GM12874 (cell line): ENCODE measurements at regions not wholly inside any gene's neighbourhood (a gene's known extent, or its start where the extent isn't known, plus 50 kb on each side); places are given as distances from the start of the nearest gene placed in this dataset.

Source experiments
- TF ChIP-seq, protein P1 (sequence below): IDR thresholded peaks from 2 replicates; pipeline ENCODE4 v1.5.1; 2011; ENCODE audit warnings: low read depth, mild to moderate bottlenecking, control low read depth, low read length, moderate library complexity; ENCODE audit not compliant: insufficient read depth

DNA sequence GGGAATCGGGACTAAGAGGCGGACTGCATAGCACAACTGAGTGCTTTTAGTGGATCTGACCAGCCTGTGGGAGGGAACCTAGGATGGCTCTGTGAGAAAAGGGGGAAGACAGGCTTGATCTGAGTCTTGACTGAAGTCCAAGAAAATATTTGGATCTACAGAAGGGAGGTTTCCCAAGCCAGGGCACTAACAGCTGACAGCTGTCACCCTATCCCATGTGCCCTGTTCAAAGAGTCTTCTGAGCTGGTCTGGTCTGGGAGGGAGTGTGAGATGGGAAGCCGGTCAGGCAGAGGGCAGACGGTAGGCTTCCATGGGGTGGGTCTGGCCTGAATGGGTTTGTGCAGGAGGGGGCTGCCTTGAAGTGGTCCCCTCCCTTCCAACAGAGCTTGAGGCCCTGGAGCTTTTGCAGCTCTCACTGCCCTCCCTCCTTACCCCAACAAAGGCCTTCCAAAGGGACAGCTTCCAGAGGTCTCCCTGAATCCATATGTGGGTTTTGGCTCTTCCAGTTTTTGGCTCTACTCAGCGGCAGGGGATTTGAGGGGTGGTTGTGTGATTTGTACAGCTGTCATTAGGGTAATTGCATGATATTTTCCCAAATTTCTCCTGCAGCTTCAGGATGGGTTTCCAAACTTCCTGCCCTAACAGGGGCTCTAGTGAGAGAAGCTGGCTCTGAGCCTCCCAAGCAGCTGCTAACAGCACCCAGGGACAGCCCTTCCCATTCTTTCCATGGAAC, 643.7 kb downstream of the BCOR start:
- TF ChIP-seq, protein P1, sequence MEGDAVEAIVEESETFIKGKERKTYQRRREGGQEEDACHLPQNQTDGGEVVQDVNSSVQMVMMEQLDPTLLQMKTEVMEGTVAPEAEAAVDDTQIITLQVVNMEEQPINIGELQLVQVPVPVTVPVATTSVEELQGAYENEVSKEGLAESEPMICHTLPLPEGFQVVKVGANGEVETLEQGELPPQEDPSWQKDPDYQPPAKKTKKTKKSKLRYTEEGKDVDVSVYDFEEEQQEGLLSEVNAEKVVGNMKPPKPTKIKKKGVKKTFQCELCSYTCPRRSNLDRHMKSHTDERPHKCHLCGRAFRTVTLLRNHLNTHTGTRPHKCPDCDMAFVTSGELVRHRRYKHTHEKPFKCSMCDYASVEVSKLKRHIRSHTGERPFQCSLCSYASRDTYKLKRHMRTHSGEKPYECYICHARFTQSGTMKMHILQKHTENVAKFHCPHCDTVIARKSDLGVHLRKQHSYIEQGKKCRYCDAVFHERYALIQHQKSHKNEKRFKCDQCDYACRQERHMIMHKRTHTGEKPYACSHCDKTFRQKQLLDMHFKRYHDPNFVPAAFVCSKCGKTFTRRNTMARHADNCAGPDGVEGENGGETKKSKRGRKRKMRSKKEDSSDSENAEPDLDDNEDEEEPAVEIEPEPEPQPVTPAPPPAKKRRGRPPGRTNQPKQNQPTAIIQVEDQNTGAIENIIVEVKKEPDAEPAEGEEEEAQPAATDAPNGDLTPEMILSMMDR, result no peak

DNA sequence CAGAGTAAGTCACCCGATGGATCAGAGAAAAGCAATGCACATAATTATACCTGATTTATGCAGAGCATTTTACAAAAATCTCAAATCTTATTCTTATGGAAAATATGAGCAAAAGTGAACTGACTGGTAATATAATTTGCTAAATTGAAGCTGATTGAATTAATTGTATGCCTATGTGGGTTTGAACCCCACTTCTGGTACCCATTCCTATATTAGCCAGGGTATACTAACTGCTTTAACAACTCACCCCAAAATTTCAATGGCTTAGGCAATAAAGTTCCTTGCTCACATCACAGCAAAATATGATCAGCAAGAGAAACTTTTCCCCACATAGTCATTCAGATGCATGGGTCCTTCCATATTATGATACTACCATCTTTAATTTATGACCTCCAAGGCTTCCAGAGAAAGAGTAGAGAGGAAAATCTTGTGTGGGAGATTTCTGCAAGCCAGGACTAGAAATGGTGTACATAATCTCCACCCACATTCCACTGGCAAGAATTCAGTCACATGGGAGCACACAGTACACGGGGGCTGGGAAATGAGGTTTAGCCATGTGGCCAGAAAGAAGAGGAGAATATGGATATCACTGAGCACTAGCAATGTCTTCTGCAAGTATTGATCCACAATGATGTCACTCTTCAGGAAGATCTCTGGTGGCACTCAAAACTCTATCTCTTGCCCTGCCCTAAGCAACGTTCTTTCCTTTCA, 640.7 kb downstream of the BCOR start:
- TF ChIP-seq, protein P1, result no peak

DNA sequence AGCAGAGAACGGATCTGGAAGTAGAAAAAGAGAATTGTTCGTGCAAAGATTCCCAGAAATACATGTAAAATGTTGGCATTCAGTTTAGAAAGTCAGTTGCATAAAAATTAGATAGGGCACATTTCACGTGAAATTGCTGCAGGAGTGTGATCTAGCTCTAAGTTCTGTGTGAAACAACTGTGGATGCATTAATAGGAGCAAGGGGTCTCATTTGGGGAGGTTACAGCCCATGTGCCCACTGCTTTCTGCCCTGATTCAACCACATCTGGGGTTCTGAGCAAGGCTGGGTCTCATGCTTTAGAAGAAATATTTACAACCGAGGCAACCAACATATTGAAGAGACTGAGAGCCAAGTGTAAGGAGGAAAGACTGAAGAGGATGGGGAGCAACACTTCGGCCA, 639.0 kb downstream of the BCOR start:
- TF ChIP-seq, protein P1, result no peak

DNA sequence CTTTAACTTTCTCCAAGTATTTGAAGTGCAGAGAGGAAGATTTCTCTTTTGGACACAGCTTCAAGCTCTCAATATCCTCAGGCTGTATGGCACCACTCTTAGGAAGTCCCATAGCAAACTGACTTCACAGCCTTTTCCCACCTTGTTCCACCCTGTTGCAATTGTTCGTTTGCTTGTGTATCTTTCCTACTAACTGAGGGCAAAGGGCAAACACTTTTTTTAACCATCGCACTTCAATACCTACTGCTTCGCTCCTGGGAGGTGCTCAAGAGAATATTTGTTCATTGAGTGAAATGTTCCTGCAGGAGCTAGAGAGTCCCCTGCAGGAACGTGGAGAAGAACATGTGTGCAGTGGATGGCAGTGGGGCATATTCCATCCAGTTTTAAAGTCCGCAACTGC, 638.6 kb downstream of the BCOR start:
- TF ChIP-seq, protein P1, result no peak

DNA sequence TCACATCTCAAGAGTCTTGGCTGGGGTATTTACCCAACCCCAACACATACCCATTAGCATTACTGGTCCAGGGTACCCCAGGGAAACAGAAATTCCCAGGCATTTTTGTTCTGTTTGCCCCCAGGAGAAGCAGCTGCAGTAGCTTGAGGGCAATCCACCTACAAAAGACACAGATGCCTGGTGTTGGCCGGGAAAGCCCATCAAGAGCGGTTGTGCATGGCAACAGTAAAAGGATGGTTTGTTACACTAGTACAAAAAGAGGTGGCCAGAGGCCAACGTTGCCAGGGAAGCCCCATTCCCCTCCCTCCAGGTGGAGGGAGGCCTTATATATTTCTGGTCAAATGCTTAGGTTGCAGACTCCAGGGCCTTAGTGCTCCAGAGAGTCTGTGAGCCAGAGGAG, 637.8 kb downstream of the BCOR start:
- TF ChIP-seq, protein P1, result no peak

DNA sequence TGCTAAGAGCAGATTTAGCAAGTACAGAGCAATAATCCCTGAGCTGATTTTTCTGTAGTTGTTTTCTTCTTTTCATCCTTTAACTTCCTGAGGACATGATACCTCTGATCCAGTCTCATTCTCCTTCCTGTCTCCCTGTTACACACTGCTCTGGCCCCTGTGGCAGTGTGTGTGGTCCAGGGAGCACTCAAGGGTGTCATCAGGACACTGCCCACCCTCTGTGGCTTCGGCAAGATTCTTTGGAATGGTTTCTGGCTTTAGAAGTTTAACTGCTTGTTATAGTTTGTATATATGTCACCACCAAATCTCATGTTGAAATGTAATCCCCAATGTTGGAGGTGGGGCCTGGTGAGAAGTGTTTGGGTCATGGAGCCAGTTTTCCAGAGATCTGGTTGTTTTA, 637.3 kb downstream of the BCOR start:
- TF ChIP-seq, protein P1, result no peak

DNA sequence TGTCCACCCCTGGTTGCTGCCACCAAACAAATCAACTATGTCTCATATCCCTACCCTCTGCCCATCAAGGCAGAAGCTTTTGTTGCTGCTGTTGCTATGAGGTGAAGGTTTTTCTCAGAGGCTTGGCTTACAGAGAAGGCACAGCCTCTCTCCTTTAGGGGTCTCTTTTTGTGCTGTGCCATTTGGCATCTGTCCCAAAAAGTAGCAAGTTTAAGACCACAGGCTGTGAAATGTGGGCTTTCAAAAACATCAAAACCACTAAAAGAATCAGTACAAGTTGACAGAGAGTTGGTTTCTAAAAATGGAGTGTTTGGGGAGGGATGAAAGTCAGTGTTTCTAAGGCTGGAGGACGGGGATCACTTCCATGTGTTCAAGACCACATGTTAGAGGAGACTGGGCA, 634.9 kb downstream of the BCOR start:
- TF ChIP-seq, protein P1, result no peak
